Thyroid gland (tissue), 4 donors: ENCODE measurements at regions not wholly inside any gene's neighbourhood (a gene's known extent, or its start where the extent isn't known, plus 50 kb on each side); places are given as distances from the start of the nearest gene placed in this dataset.

Source experiments
- POLR2A ChIP-seq, 2 donors: fragments of 450-650 bp; IDR thresholded peaks; one replicate each; pipeline ENCODE4 v1.6.1; 2017; ENCODE audit warnings: antibody characterized with exemption in 2 of 2, mild to moderate bottlenecking in 2 of 2, moderate library complexity in 1 of 2
- TF ChIP-seq, protein P1 (sequence below), 6 experiments: fragments of 200-600 bp in 3 of 6; fragments of 450-650 bp in 3 of 6; sonication (generic) in 3 of 6; IDR thresholded peaks; one replicate each; pipeline ENCODE4 v1.5.1; 2016 to 2019; ENCODE audit warnings: antibody characterized with exemption in 6 of 6, mild to moderate bottlenecking in 2 of 6, inconsistent platforms in 1 of 6, moderate library complexity in 1 of 6

DNA sequence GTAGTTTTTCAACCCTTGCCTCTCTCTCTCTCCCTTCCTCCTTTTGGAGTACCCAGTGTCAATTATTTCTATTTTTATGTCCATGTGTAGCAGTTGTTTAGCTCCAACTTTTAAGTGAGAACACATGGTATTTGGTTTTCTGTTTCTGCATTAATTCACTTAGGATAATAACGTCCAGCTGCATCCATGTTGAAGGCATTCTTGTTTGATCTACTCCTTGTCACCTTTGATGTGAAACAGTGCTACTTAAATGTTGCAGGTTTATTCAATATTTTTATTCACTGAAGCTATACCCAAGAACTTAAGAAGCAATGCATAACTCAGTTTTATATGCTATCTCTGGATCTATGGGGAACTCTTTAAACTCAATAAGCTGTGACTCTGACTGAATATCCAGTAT lies 465.2 kb upstream of the ADGRB3 start:
- TF ChIP-seq, protein P1, sequence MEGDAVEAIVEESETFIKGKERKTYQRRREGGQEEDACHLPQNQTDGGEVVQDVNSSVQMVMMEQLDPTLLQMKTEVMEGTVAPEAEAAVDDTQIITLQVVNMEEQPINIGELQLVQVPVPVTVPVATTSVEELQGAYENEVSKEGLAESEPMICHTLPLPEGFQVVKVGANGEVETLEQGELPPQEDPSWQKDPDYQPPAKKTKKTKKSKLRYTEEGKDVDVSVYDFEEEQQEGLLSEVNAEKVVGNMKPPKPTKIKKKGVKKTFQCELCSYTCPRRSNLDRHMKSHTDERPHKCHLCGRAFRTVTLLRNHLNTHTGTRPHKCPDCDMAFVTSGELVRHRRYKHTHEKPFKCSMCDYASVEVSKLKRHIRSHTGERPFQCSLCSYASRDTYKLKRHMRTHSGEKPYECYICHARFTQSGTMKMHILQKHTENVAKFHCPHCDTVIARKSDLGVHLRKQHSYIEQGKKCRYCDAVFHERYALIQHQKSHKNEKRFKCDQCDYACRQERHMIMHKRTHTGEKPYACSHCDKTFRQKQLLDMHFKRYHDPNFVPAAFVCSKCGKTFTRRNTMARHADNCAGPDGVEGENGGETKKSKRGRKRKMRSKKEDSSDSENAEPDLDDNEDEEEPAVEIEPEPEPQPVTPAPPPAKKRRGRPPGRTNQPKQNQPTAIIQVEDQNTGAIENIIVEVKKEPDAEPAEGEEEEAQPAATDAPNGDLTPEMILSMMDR (IDR thresholded peaks at IDR 0.05): no peak
- no peak for TF ChIP-seq POLR2A (IDR thresholded peaks at IDR 0.05)
